A673 (cell line): ENCODE measurements at regions not wholly inside any gene's neighbourhood (a gene's known extent, or its start where the extent isn't known, plus 50 kb on each side); places are given as distances from the start of the nearest gene placed in this dataset.

Experiments used
- BruUV-seq: library from RNA; stranded (reverse); fragments of 400-500 nt; replicated peaks from 2 replicates; lab custom pipeline; 2021; lab: Mats Ljungman, UMichigan
- CTCF ChIA-PET: fragments of 300-600 bp; sonication (Branson Sonifier 250); formaldehyde crosslinking; loops from one replicate; lab custom pipeline; 2022; ENCODE audit warnings: antibody characterized with exemption; lab: Charles Lee
- POLR2A ChIA-PET: fragments of 300-600 bp; sonication (Branson Sonifier 250); formaldehyde crosslinking; loops from one replicate; lab custom pipeline; 2022; ENCODE audit warnings: antibody characterized with exemption; ENCODE audit not compliant: low non-redundant PET; lab: Charles Lee
- DNase-seq: peaks from one replicate; pipeline ENCODE4 v3.0.0-alpha.2; 2015; ENCODE audit warnings: low spot score
- H3K27ac ChIP-seq: fragments of 200-600 bp; sonication (generic); 2 replicates; pipeline ENCODE4 v1.5.1; 2016; ENCODE audit warnings: mixed run types, low read depth, mild to moderate bottlenecking, mixed read lengths, antibody characterized with exemption, low read length; ENCODE audit not compliant: poor library complexity, severe bottlenecking
- H3K27me3 ChIP-seq: fragments of 200-600 bp; sonication (generic); replicated peaks from 2 replicates; pipeline ENCODE4 v1.6.1; 2017; ENCODE audit warnings: mixed run types, low read depth, mild to moderate bottlenecking, mixed read lengths, antibody characterized with exemption, low read length; ENCODE audit not compliant: insufficient read depth, poor library complexity
- H3K36me3 ChIP-seq: fragments of 200-600 bp; sonication (generic); 2 replicates; pipeline ENCODE4 v1.6.1; 2016; ENCODE audit warnings: mixed run types, mild to moderate bottlenecking, mixed read lengths, antibody characterized with exemption, low read length; ENCODE audit not compliant: insufficient read depth, poor library complexity, severe bottlenecking
- H3K4me1 ChIP-seq: fragments of 200-600 bp; sonication (generic); 2 replicates; pipeline ENCODE4 v1.6.1; 2017; ENCODE audit warnings: mixed run types, mild to moderate bottlenecking, mixed read lengths, antibody characterized with exemption, low read length; ENCODE audit not compliant: insufficient read depth, poor library complexity, severe bottlenecking
- H3K4me3 ChIP-seq: fragments of 200-600 bp; sonication (generic); 2 replicates; pipeline ENCODE4 v1.5.1; 2016; ENCODE audit warnings: low read depth, mixed run types, mild to moderate bottlenecking, mixed read lengths, low read length; ENCODE audit not compliant: poor library complexity, severe bottlenecking
- H3K9me3 ChIP-seq: fragments of 200-600 bp; sonication (generic); 2 replicates; pipeline ENCODE4 v1.6.1; 2016; ENCODE audit warnings: mixed run types, low read depth, mild to moderate bottlenecking, mixed read lengths, antibody characterized with exemption, low read length; ENCODE audit not compliant: poor library complexity, severe bottlenecking
- CTCF ChIP-seq: fragments of 300-800, 200-600 bp; sonication (generic); conservative IDR thresholded peaks from 2 replicates; pipeline ENCODE4 v1.5.1; 2017; ENCODE audit warnings: low read depth, mild to moderate bottlenecking, antibody characterized with exemption, low read length, moderate library complexity, mixed read lengths
- EZH2 ChIP-seq: fragments of 200-600 bp; sonication (generic); IDR thresholded peaks from 2 replicates; pipeline ENCODE4 v1.6.1; 2017; ENCODE audit warnings: borderline replicate concordance, low read depth, mild to moderate bottlenecking, mixed read lengths, antibody characterized with exemption, low read length; ENCODE audit not compliant: poor library complexity, severe bottlenecking
- intact Hi-C: fragments of 100-400 bp; cut with micrococcal nuclease; formaldehyde crosslinking; loops from one replicate; pipeline ENCODE4 v1.10.0; 2022; ENCODE audit not compliant: unreplicated experiment

GRCh38 chr2:62402156-62402555, 103.8 kb downstream of the TMEM17 start:
- H3K36me3 ChIP-seq, result no peaks in the 10 kb centered on the region
- H3K27ac ChIP-seq, result no peak overlapping the region
- no TSS peak for BruUV-seq
- intact Hi-C loops, result no loop called here
- no peaks in the 10 kb centered on the region for H3K4me1 ChIP-seq
- ChIA-PET POLR2A (no interaction called here), CTCF (interaction anchor here (0.6 kb wide), 1 partner anchor 492 kb away, joined by 3 read pairs; no protein-coding TSS in a partner anchor)
- no peak for DNase-seq
- H3K4me3 ChIP-seq, result no peak overlapping the region
- H3K9me3 ChIP-seq, result no peaks in the 10 kb centered on the region
- no peaks in the 10 kb centered on the region for H3K27me3 ChIP-seq
- TF ChIP-seq EZH2 (no peak), CTCF (no peak)

- Histone ChIP-seq H3K9me3 (no peaks in the 10 kb centered on the region), H3K4me1 (no peaks in the 10 kb centered on the region), H3K4me3 (no peak overlapping the region), H3K27ac (no peak overlapping the region), H3K27me3 (no peaks in the 10 kb centered on the region), H3K36me3 (no peaks in the 10 kb centered on the region)
- no peak for DNase-seq
- ChIA-PET POLR2A (interaction anchor here (0.6 kb wide), 1 partner anchor 923 kb away, joined by 5 read pairs; no protein-coding TSS in a partner anchor), CTCF (no interaction called here)
- no TSS peak for BruUV-seq
- TF ChIP-seq CTCF (no peak), EZH2 (no peak)
- intact Hi-C loops, result no loop called here
Observed at GRCh38 chr2:62398356-62398755, 107.6 kb downstream of the TMEM17 start.

GRCh38 chr2:62396880-62397279, 109.1 kb downstream of the TMEM17 start:
- Histone ChIP-seq H3K4me1 (no peaks in the 10 kb centered on the region), H3K4me3 (no peak overlapping the region), H3K9me3 (no peaks in the 10 kb centered on the region), H3K36me3 (no peaks in the 10 kb centered on the region), H3K27me3 (no peaks in the 10 kb centered on the region), H3K27ac (no peak overlapping the region)
- BruUV-seq, result no TSS peak
- no peak for DNase-seq
- intact Hi-C loops, result no loop called here
- TF ChIP-seq EZH2 (no peak), CTCF (no peak)
- CTCF ChIA-PET, result no interaction called here
- POLR2A ChIA-PET, result no interaction called here
